Astrocyte of the spinal cord (primary cell): ENCODE measurements at regions not wholly inside any gene's neighbourhood (a gene's known extent, or its start where the extent isn't known, plus 50 kb on each side); places are given as distances from the start of the nearest gene placed in this dataset.

Experiments
- DNase-seq: peaks from one replicate; pipeline ENCODE4 v3.0.0; 2011; ENCODE audit warnings: low read depth, low spot score
- H3K4me3 ChIP-seq: 2 replicates; pipeline ENCODE4 v1.5.1; 2011; ENCODE audit warnings: low read depth, mild to moderate bottlenecking, low read length, moderate library complexity
- CTCF ChIP-seq: IDR thresholded peaks from 2 replicates; pipeline ENCODE4 v1.5.1; 2012; ENCODE audit warnings: low read depth, mild to moderate bottlenecking, low read length, inconsistent platforms
- in situ Hi-C: cut with HindIII; loops from 2 replicates; pipeline ENCODE4 v1.10.0; 2017; ENCODE audit warnings: low sequenced_read_pairs

DNA sequence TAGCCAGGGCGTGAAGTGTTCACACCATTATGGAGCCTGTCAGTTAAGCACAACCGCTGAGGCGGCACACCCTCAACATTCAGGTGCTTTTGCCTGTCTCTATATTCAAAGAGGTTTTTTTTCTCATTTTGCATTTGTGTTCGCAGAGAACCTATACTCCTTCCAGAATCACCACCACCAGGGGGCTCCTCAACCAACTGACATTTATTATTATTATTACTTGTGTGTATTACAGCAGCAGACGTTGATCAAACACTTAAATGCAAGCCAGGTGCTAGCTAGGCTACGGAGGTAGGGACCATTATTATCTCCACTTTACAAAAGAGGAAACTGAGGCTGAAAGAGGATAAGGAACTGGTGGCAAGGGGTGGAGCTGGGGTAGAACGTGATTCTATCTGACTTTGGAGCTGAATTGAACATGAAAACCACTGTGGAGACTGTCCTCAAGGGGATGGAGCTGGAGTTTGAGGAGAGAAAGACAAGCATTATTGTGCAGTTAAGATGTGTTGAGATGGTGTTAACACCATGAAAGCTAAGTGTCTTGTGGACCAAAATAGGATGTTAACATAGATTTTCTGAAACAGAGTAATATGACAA is 133.8 kb upstream of the PLXNA4 start:
- peak; percentile 52 for DNase-seq
- no peak overlapping the region for H3K4me3 ChIP-seq

DNA sequence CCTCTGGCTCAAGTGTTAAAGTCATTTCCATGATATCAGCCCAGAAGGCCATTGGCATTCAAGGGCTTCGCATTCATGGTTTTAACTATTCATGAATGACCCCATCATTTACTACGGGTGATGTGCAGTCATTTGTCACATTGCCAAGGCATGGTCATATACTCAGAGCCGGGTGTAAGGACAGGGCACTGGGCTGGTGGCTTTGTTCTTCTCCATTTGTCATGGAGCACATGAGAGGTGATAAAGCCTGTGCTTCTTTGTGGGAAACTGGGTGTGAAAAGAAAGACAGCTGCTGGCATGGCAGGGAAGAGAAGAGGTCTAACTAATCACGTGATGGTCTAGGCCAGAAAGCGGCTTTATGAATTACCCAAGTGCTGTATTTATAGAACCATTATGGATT is 132.2 kb upstream of the PLXNA4 start:
- in situ Hi-C loops = no loop called here
- no peak for DNase-seq
- H3K4me3 ChIP-seq = no peak overlapping the region
- TF ChIP-seq CTCF = no peak

More for the DNA sequence above, 133.8 kb upstream of the PLXNA4 start:
- in situ Hi-C loops = no loop called here
- TF ChIP-seq CTCF = peak; percentile 64

- TF ChIP-seq CTCF = no peak
- DNase-seq = no peak
- H3K4me3 ChIP-seq = no peak overlapping the region
- in situ Hi-C loops = no loop called here
Observed at GRCh38 chr7:132705146-132705545, 128.9 kb upstream of the PLXNA4 start.

DNA sequence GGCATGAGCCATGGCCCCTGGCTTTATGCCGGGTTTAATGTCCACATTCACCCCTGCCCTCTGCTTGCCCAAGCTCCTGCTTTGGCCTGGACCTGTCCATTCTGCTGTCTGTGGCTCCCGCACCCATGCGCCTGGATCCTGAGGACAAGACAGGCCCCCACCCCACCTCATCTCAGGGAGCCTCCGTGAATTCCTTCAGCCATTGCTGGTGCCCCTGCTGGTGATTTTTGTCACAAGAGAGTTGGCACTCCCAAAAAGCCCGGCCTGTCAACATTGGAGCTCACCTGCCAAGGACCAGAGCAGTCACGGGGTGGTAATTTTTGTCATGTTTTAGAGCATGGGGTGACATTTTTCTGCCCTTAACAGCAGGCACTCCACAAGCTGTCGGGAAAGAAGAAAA is 127.5 kb upstream of the PLXNA4 start:
- no peak overlapping the region for H3K4me3 ChIP-seq
- in situ Hi-C loops = no loop called here
- no peak for TF ChIP-seq CTCF
- DNase-seq = no peak

GRCh38 chr7:132697003-132697402 is 120.7 kb upstream of the PLXNA4 start:
- DNase-seq = no peak
- no peak overlapping the region for H3K4me3 ChIP-seq
- TF ChIP-seq CTCF = no peak
- in situ Hi-C loops = no loop called here

DNA sequence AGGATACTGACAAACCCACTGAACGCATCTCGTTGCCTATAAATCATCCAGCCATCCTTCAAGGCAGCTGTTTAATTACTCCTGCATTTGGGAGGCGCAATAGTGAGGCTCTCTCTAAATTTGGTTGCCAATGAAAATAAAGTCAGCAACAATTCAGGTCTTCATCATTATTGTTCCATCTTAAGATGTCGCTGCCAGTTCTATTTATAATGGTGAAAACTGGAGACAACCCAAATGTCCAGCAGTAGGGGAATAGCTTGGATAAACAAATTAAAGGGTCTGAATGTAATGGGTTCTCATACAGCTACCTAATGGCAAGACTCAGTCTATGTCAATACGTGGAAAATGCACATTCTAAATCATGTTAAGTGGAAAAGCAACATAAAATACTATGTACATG is 120.1 kb upstream of the PLXNA4 start:
- no peak for TF ChIP-seq CTCF
- no peak for DNase-seq
- in situ Hi-C loops = no loop called here
- H3K4me3 ChIP-seq = no peak overlapping the region

DNA sequence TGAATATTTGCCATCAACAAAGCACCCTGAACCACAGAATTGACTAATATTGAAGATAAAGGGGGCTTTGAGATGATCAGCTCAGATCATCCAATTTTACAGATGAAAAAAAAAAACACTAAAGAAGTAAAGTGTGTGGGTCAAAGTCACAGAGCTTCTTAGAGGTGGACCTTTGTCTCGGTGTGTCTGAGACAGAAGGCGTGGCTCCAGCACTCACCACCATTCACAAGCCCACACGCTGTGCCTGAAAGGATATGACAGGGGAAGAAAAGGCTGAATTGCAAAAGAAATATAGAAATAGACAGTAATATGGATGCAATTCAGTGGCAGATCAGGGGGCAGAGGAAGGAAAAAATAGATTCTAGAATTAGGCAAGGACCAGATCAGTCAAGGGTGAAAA is 114.9 kb upstream of the PLXNA4 start:
- in situ Hi-C loops = no loop called here
- TF ChIP-seq CTCF = no peak
- DNase-seq = no peak

More for the DNA sequence above, 114.9 kb upstream of the PLXNA4 start:
- H3K4me3 ChIP-seq = no peak overlapping the region
